Caco-2 (cell line): ENCODE measurements at regions not wholly inside any gene's neighbourhood (a gene's known extent, or its start where the extent isn't known, plus 50 kb on each side); places are given as distances from the start of the nearest gene placed in this dataset.

Experiments used
- BruUV-seq: library from RNA; stranded (reverse); fragments of 400-500 nt; replicated peaks from 2 replicates; lab custom pipeline; 2021; lab: Mats Ljungman, UMichigan
- CTCF ChIA-PET: fragments of 300-600 bp; sonication (Branson Sonifier 250); formaldehyde crosslinking; loops from one replicate; lab custom pipeline; 2022; ENCODE audit warnings: antibody characterized with exemption; lab: Charles Lee
- POLR2A ChIA-PET: fragments of 300-600 bp; sonication (Branson Sonifier 250); formaldehyde crosslinking; loops from one replicate; lab custom pipeline; 2022; ENCODE audit warnings: antibody characterized with exemption; lab: Charles Lee
- DNase-seq, 2 experiments: peaks; one replicate each; pipeline versions ENCODE4 v3.0.0 to v3.0.0-alpha.2; 2020 to 2022
- H3K27me3 ChIP-seq: replicated peaks from 2 replicates; pipeline ENCODE4 v1.6.0; 2011; ENCODE audit warnings: low read length; ENCODE audit not compliant: control insufficient read depth, insufficient read depth
- H3K36me3 ChIP-seq: 2 replicates; pipeline ENCODE4 v1.5.1; 2011; ENCODE audit warnings: low read length; ENCODE audit not compliant: control insufficient read depth, insufficient read depth
- H3K4me1 ChIP-seq: fragments of 250-450 bp; sonication (Bioruptor Pico); 2 replicates; pipeline ENCODE4 v1.5.1; 2020; ENCODE audit warnings: mild to moderate bottlenecking
- H3K4me3 ChIP-seq: 2 replicates; pipeline ENCODE4 v1.5.1; 2011; ENCODE audit warnings: low read depth, mild to moderate bottlenecking, control low read depth, low read length
- H3K9me3 ChIP-seq: fragments of 250-450 bp; sonication (Bioruptor Pico); 2 replicates; pipeline ENCODE4 v1.5.1; 2020; ENCODE audit warnings: mild to moderate bottlenecking, moderate library complexity
- H3K27ac Mint-ChIP-seq: one replicate; pipeline ENCODE4 v1.8.0; 2022; ENCODE audit warnings: mixed read lengths; ENCODE audit not compliant: unreplicated experiment
- H3K27me3 Mint-ChIP-seq: one replicate; pipeline ENCODE4 v1.8.0; 2022; ENCODE audit warnings: mixed read lengths; ENCODE audit not compliant: insufficient read depth, unreplicated experiment
- H3K36me3 Mint-ChIP-seq: one replicate; pipeline ENCODE4 v1.8.0; 2022; ENCODE audit warnings: mild to moderate bottlenecking, mixed read lengths; ENCODE audit not compliant: insufficient read depth, unreplicated experiment
- H3K4me1 Mint-ChIP-seq: one replicate; pipeline ENCODE4 v1.8.0; 2022; ENCODE audit warnings: low read depth, mixed read lengths; ENCODE audit not compliant: unreplicated experiment
- H3K4me3 Mint-ChIP-seq: one replicate; pipeline ENCODE4 v1.8.0; 2022; ENCODE audit warnings: mild to moderate bottlenecking, moderate library complexity, mixed read lengths; ENCODE audit not compliant: unreplicated experiment
- H3K9me3 Mint-ChIP-seq: one replicate; pipeline ENCODE4 v1.8.0; 2022; ENCODE audit warnings: mixed read lengths; ENCODE audit not compliant: unreplicated experiment
- CTCF ChIP-seq, 2 experiments: fragments of 200-600 bp in 1 of 2; IDR thresholded peaks; 1 replicate in 1 of 2; 2 replicates in 1 of 2; pipeline versions ENCODE4 v1.5.1 to v1.8.0; 2011 to 2022; ENCODE audit warnings: antibody characterized with exemption in 1 of 2, control low read depth in 1 of 2, inconsistent platforms in 1 of 2, low read depth in 1 of 2, low read length in 1 of 2, mild to moderate bottlenecking in 1 of 2, moderate library complexity in 1 of 2; ENCODE audit not compliant: insufficient read depth in 1 of 2, severe bottlenecking in 1 of 2, unreplicated experiment in 1 of 2
- intact Hi-C: fragments of 100-400 bp; cut with micrococcal nuclease; formaldehyde crosslinking; loops from one replicate; pipeline ENCODE4 v1.10.0; 2022; ENCODE audit not compliant: unreplicated experiment

GRCh38 chr9:15103290-15103689, 193.1 kb upstream of the FREM1 start:
- no peak for DNase-seq
- no peaks in the 10 kb centered on the region for H3K27me3 ChIP-seq
- BruUV-seq, result no TSS peak
- 0 out of 2 replicates have a peak, but pooled peaks cover 5% of the 10 kb centered on the region for H3K4me1 ChIP-seq
- Mint-ChIP-seq H3K4me3 (no peak overlapping the region), H3K27me3 (peaks cover 2% of the 10 kb centered on the region), H3K27ac (no peak overlapping the region), H3K4me1 (peaks cover 12% of the 10 kb centered on the region), H3K36me3 (no peaks in the 10 kb centered on the region), H3K9me3 (no peaks in the 10 kb centered on the region)
- no peak overlapping the region for H3K4me3 ChIP-seq
- intact Hi-C loops, result loop anchor here (10.0 kb wide), 1 partner anchor 48 kb away; no protein-coding TSS in a partner anchor
- H3K36me3 ChIP-seq, result no peaks in the 10 kb centered on the region
- TF ChIP-seq CTCF (IDR thresholded peaks at IDR 0.05; ENCODE audit: insufficient read depth in 1 of 2, low read depth in 1 of 2, low read length in 1 of 2, severe bottlenecking in 1 of 2, unreplicated experiment in 1 of 2), result no peak
- ChIA-PET CTCF (interaction anchor here (1.7 kb wide), 1 partner anchor 32 kb away, joined by 11 read pairs; no protein-coding TSS in a partner anchor), POLR2A (no interaction called here)
- H3K9me3 ChIP-seq, result no peaks in the 10 kb centered on the region

GRCh38 chr9:15101095-15101494, 190.9 kb upstream of the FREM1 start:
- no peaks in the 10 kb centered on the region for H3K27me3 ChIP-seq
- H3K36me3 Mint-ChIP-seq, result no peaks in the 10 kb centered on the region
- H3K36me3 ChIP-seq, result no peaks in the 10 kb centered on the region
- H3K4me1 ChIP-seq, result 0 out of 2 replicates have a peak, but pooled peaks cover 5% of the 10 kb centered on the region
- peaks cover 4% of the 10 kb centered on the region for H3K27me3 Mint-ChIP-seq
- no TSS peak for BruUV-seq
- ChIA-PET CTCF (no interaction called here), POLR2A (no interaction called here)
- intact Hi-C loops, result loop anchor here (10.0 kb wide), 1 partner anchor 46 kb away; no protein-coding TSS in a partner anchor
- no peak overlapping the region for H3K4me3 ChIP-seq
- no peaks in the 10 kb centered on the region for H3K9me3 ChIP-seq
- DNase-seq, result no peak
- H3K4me1 Mint-ChIP-seq, result peaks cover 12% of the 10 kb centered on the region
- TF ChIP-seq CTCF (IDR thresholded peaks at IDR 0.05; ENCODE audit: insufficient read depth in 1 of 2, low read depth in 1 of 2, low read length in 1 of 2, severe bottlenecking in 1 of 2, unreplicated experiment in 1 of 2), result no peak
- no peak overlapping the region for H3K4me3 Mint-ChIP-seq
- H3K27ac Mint-ChIP-seq, result no peak overlapping the region
- no peaks in the 10 kb centered on the region for H3K9me3 Mint-ChIP-seq

DNA sequence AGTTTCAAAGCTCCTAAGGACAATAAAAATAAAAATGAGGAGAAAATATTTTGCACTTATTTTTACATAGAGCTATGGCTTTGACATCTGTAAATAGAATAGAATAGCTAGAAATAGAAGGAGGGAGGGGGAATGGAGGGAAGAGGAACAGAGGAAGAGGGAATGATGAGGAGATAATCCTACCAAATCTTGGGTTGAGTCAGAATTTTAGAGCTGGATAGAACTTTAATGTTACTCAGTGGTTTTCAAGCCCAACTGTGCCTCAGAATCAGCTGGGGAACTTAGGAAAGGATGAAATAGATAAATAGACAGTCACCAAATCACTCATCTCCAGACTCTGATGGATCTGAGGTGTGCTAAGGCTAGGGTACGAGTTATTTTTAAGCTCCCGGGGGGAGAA, 190.3 kb upstream of the FREM1 start:
- no peak for DNase-seq
- no peaks in the 10 kb centered on the region for H3K36me3 Mint-ChIP-seq
- Histone ChIP-seq H3K27me3 (no peaks in the 10 kb centered on the region), H3K36me3 (no peaks in the 10 kb centered on the region), H3K4me3 (no peak overlapping the region), H3K4me1 (0 out of 2 replicates have a peak, but pooled peaks cover 5% of the 10 kb centered on the region), H3K9me3 (no peaks in the 10 kb centered on the region)
- ChIA-PET CTCF (no interaction called here), POLR2A (no interaction called here)
- BruUV-seq, result no TSS peak
- peaks cover 4% of the 10 kb centered on the region for H3K27me3 Mint-ChIP-seq
- peaks cover 12% of the 10 kb centered on the region for H3K4me1 Mint-ChIP-seq
- no peak overlapping the region for H3K27ac Mint-ChIP-seq
- intact Hi-C loops, result loop anchor here (1.0 to 10.0 kb wide), 2 partner anchors 20 to 46 kb away; no protein-coding TSS in a partner anchor
- no peak overlapping the region for H3K4me3 Mint-ChIP-seq
- no peak for TF ChIP-seq CTCF (IDR thresholded peaks at IDR 0.05; ENCODE audit: insufficient read depth in 1 of 2, low read depth in 1 of 2, low read length in 1 of 2, severe bottlenecking in 1 of 2, unreplicated experiment in 1 of 2)
- H3K9me3 Mint-ChIP-seq, result no peaks in the 10 kb centered on the region
